ENCODE measurements at regions not wholly inside any gene's neighbourhood (a gene's known extent, or its start where the extent isn't known, plus 50 kb on each side); places are given as distances from the start of the nearest gene placed in this dataset.
A peak's percentile ranks its signal among the peaks of the same experiment; 100 is the strongest.

DNA sequence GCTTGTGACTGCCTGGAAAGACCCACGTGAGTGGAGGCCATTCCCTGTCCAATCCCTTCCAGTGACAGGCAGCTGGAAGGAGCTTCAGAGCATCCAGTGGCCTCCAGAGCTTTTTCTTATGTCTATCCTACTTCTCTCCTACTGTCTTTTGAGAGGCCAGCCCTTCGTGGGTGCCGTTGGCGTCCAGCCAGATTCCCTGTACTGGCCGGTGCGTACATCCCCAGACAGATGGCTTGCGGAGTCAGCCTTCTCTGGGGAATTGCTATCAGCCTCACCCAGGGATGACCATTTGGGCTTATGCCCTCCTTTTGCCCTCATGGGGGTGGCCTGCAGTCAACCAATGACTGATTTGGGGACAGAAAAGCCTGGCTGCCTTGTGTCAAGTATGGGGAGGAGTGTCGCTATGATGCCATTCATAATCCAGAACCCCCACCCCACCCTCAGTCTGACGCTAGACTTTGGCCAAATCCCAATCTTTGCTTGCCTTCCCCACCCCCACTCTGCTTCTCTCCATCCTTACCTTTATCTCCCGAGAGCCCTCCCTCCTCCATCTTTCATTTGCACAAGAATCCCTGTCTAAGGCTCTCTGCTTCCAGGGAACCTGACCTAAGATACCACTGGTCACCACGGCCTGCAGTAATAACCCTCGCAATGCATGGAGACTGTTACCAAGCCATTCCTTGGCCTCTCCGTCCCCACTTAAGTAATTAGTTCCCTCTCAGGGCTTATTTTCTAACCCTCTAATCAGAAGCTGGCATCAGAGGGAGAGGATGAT is 150.3 kb upstream of the BCOR start:
- no peak overlapping the region for H3K27ac ChIP-seq (replicated peaks)
- DNase-seq, result no peak
- H3K9me3 ChIP-seq (replicated peaks), result no peaks in the 10 kb centered on the region
- TF ChIP-seq, protein P1, sequence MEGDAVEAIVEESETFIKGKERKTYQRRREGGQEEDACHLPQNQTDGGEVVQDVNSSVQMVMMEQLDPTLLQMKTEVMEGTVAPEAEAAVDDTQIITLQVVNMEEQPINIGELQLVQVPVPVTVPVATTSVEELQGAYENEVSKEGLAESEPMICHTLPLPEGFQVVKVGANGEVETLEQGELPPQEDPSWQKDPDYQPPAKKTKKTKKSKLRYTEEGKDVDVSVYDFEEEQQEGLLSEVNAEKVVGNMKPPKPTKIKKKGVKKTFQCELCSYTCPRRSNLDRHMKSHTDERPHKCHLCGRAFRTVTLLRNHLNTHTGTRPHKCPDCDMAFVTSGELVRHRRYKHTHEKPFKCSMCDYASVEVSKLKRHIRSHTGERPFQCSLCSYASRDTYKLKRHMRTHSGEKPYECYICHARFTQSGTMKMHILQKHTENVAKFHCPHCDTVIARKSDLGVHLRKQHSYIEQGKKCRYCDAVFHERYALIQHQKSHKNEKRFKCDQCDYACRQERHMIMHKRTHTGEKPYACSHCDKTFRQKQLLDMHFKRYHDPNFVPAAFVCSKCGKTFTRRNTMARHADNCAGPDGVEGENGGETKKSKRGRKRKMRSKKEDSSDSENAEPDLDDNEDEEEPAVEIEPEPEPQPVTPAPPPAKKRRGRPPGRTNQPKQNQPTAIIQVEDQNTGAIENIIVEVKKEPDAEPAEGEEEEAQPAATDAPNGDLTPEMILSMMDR (IDR thresholded peaks at IDR 0.05; ENCODE audit: borderline replicate concordance), result no peak
- peaks cover 9% of the 10 kb centered on the region for H3K4me1 ChIP-seq
- H3K27me3 ChIP-seq (ENCODE audit: low read depth), result no peaks in the 10 kb centered on the region
- no peaks in the 10 kb centered on the region for H3K36me3 ChIP-seq
- no peak overlapping the region for H3K4me3 ChIP-seq
- intact Hi-C loops (cut with micrococcal nuclease), result no loop called here

DNA sequence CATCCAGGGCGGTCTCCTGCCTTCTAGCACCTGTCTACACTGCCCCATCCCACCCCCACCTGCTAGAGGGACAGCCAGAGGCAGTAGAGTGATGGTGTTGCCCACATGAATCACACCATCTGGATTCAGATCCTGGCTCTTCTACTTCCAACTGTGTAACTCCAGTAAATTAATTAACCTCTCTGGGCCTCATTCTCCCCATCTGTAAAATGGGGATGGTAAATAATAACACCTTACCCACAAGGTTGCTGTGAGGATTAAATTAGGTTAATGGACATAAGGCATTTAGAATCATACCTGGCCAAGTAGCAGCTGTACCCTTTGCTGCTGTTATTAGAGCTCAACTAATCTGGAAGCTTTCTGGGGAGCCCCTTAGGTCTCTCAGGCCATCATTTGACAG is 149.6 kb upstream of the BCOR start:
- intact Hi-C loops (cut with micrococcal nuclease), result no loop called here
- TF ChIP-seq, protein P1 (IDR thresholded peaks at IDR 0.05; ENCODE audit: borderline replicate concordance), result no peak
- H3K36me3 ChIP-seq, result no peaks in the 10 kb centered on the region

DNA sequence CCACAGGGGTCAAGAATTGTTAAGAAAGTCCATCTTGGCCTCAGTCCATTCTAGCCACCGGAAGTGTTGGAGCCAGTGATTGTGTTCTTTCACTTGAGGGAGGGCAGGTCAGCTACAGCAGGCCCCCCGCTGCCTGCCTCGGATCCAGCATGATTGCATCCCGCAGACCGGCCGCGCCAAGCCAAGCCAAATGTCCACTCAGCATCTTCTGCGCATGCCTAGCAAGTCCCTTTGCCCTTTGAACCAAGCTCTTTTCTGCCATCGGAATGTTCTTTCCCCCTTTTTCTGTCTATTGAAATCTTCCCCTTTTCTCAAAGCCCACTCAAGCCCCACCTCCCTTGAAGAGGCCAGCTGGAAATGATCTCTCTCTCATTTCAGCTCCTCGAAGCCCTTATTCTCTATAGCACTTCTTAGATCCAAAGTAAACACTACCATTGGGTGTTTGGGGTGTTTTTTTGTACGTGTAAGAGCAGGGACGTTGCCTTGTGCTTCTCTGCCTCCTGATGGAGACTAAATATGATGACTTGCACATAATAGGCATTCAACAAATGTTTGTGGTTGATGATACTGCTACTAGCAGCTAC is 147.8 kb upstream of the BCOR start:
- H3K4me1 ChIP-seq, result peaks cover 9% of the 10 kb centered on the region
- H3K36me3 ChIP-seq, result no peaks in the 10 kb centered on the region
- H3K4me3 ChIP-seq, result peak overlapping the region; percentile 33
- no peaks in the 10 kb centered on the region for H3K27me3 ChIP-seq (ENCODE audit: low read depth)
- H3K9me3 ChIP-seq (replicated peaks), result no peaks in the 10 kb centered on the region
- H3K27ac ChIP-seq (replicated peaks), result no peak overlapping the region
- DNase-seq, result peak; percentile 29
- intact Hi-C loops (cut with micrococcal nuclease), result no loop called here
- TF ChIP-seq, protein P1 (IDR thresholded peaks at IDR 0.05; ENCODE audit: borderline replicate concordance), result no peak

More for the DNA sequence above, 149.6 kb upstream of the BCOR start:
- no peak overlapping the region for H3K27ac ChIP-seq (replicated peaks)
- H3K27me3 ChIP-seq (ENCODE audit: low read depth), result no peaks in the 10 kb centered on the region
- peaks cover 9% of the 10 kb centered on the region for H3K4me1 ChIP-seq
- no peak overlapping the region for H3K4me3 ChIP-seq
- no peak for DNase-seq
- H3K9me3 ChIP-seq (replicated peaks), result no peaks in the 10 kb centered on the region

DNA sequence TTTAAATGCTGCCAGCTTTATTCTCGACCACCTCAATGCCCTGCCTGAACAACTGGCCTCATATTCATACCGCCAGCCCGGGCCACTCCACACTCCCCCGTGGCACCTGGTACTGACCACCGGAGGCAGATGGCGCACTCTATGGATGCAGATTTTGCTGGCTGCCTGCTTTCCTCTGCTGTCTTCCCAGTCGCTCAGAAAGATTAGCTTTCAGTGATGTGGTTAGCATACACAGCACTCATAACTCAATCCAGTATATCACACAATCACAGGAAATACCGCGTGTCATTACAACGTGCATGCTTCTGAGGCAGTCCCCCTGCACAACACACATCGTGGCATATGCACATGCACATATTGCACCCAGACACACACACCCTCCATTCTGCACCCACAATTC is 147.2 kb upstream of the BCOR start:
- no peaks in the 10 kb centered on the region for H3K36me3 ChIP-seq
- peak overlapping the region; percentile 16 for H3K27ac ChIP-seq (replicated peaks)
- DNase-seq, result no peak
- H3K9me3 ChIP-seq (replicated peaks), result no peaks in the 10 kb centered on the region
- no peaks in the 10 kb centered on the region for H3K27me3 ChIP-seq (ENCODE audit: low read depth)
- peaks cover 9% of the 10 kb centered on the region for H3K4me1 ChIP-seq
- TF ChIP-seq, protein P1 (IDR thresholded peaks at IDR 0.05; ENCODE audit: borderline replicate concordance), result no peak
- intact Hi-C loops (cut with micrococcal nuclease), result no loop called here
- peak overlapping the region; percentile 33 for H3K4me3 ChIP-seq

DNA sequence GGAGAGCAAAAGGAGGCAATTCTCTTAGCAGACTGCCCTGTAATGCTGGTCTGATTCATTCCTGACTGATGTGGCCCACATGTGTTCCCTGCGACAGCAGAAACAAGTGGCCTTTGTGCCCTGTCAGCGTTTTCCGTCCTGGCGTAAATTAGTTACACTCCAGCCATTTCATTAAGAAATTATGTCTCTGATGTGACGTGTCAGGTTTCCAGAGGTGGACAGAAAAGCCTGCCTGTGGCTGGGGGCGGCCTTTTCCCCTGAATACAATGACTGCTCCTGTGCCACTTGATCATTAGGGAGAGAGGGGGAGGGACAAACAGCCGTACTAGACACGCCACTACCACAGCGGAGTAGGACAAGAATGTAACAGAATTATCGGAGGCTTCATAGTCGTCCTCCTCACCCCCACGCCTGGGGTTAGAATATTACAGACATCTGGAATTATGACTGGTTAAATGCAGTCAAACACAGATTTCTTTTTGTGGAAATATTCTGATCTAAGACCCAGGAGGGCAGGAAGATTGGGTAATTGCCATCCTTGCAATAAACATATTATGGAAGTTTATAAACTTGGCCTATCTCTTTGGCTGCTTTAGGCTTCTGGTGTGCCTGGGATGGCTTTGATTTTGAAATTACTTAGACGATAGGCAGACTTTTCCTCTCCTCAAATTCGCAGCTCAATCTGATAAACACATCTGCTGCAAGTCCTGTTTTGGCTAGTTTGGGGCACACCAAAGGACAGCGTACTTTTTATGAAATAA is 146.2 kb upstream of the BCOR start:
- intact Hi-C loops (cut with micrococcal nuclease), result no loop called here
- Histone ChIP-seq H3K4me1 (peaks cover 9% of the 10 kb centered on the region), H3K27me3 (ENCODE audit: low read depth) (no peaks in the 10 kb centered on the region), H3K27ac (replicated peaks) (no peak overlapping the region), H3K36me3 (no peaks in the 10 kb centered on the region), H3K4me3 (no peak overlapping the region), H3K9me3 (replicated peaks) (no peaks in the 10 kb centered on the region)
- no peak for DNase-seq
- TF ChIP-seq, protein P1 (IDR thresholded peaks at IDR 0.05; ENCODE audit: borderline replicate concordance), result no peak

All from left ventricle myocardium inferior (tissue), 1 donor.